Sigmoid colon (tissue), 6 donors: ENCODE measurements at regions not wholly inside any gene's neighbourhood (a gene's known extent, or its start where the extent isn't known, plus 50 kb on each side); places are given as distances from the start of the nearest gene placed in this dataset.

Experiments
- DNase-seq: peaks from one replicate; pipeline ENCODE4 v3.0.0-alpha.2; 2019
- H3K27ac ChIP-seq, 4 donors: fragments of 200-600 bp; sonication (generic); one replicate each; pipeline ENCODE4 v1.5.1; 2016 to 2019; ENCODE audit warnings: mild to moderate bottlenecking in 1 of 4
- H3K27me3 ChIP-seq, 3 donors: fragments of 200-600 bp; sonication (generic); one replicate each; pipeline ENCODE4 v1.5.1; 2019; ENCODE audit warnings: mild to moderate bottlenecking in 1 of 3
- H3K36me3 ChIP-seq, 4 donors: fragments of 200-600 bp; sonication (generic); one replicate each; pipeline ENCODE4 v1.5.1; 2016 to 2019
- H3K4me1 ChIP-seq, 4 donors: fragments of 200-600 bp; sonication (generic); one replicate each; pipeline ENCODE4 v1.5.1; 2017 to 2019
- H3K4me3 ChIP-seq, 4 donors: fragments of 200-600 bp; sonication (generic); one replicate each; pipeline ENCODE4 v1.5.1; 2017 to 2019; ENCODE audit warnings: mild to moderate bottlenecking in 2 of 4, moderate library complexity in 1 of 4
- H3K9me3 ChIP-seq, 4 donors: fragments of 200-600 bp in 3 of 4; sonication (generic) in 3 of 4; one replicate each; pipeline versions ENCODE4 v1.5.1 to v1.6.1; 2013 to 2019
- CTCF ChIP-seq, 4 experiments: fragments of 450-650 bp in 3 of 4; fragments of 200-600 bp in 1 of 4; IDR thresholded peaks; one replicate each; pipeline ENCODE4 v1.5.1; 2016 to 2019; ENCODE audit warnings: antibody characterized with exemption in 4 of 4, mild to moderate bottlenecking in 3 of 4, moderate library complexity in 2 of 4
- EP300 ChIP-seq, 4 donors: sonication (generic); formaldehyde crosslinking; IDR thresholded peaks; one replicate each; pipeline ENCODE4 v1.6.1; 2017; ENCODE audit warnings: antibody characterized with exemption in 4 of 4
- POLR2A ChIP-seq, 2 donors: fragments of 450-650 bp; IDR thresholded peaks; one replicate each; pipeline ENCODE4 v1.6.1; 2016; ENCODE audit warnings: antibody characterized with exemption in 2 of 2, mild to moderate bottlenecking in 2 of 2, moderate library complexity in 2 of 2
- POLR2AphosphoS5 ChIP-seq, 4 donors: sonication (generic); formaldehyde crosslinking; IDR thresholded peaks; one replicate each; pipeline ENCODE4 v1.6.1; 2017; ENCODE audit warnings: antibody characterized with exemption in 4 of 4
- WGBS, 2 donors: extraction: QIAGEN DNeasy Blood & Tissue Kit; methylation state at CpG; one replicate each; pipeline ENCODE4 v1.1.7; 2013; 5-methylcytosine and 5-hydroxymethylcytosine counted together
- intact Hi-C: fragments of 100-400 bp; cut with DNase I; formaldehyde crosslinking; loops from one replicate; pipeline ENCODE4 v1.15.1; 2023
- donor health status: healthy with polysubstance abuse.
- donor health status: healthy.

- intact Hi-C loops, result no loop called here
- no peak for DNase-seq
- Histone ChIP-seq H3K4me3 (no peak overlapping the region), H3K27ac (no peak overlapping the region), H3K4me1 (no peaks in the 10 kb centered on the region), H3K36me3 (no peaks in the 10 kb centered on the region), H3K9me3 (no peaks in the 10 kb centered on the region), H3K27me3 (no peaks in the 10 kb centered on the region)
- 77 to 80% methylated on average over 2 of the region's 2 CpGs for WGBS, 2 donors
- no peak for TF ChIP-seq EP300 (IDR thresholded peaks at IDR 0.05)
- TF ChIP-seq POLR2AphosphoS5 (IDR thresholded peaks at IDR 0.05), result no peak
- TF ChIP-seq CTCF (IDR thresholded peaks at IDR 0.05), result no peak
- TF ChIP-seq POLR2A (IDR thresholded peaks at IDR 0.05), result no peak
Measured at GRCh38 chr3:94195381-94195780, 132.5 kb downstream of the NSUN3 start.

GRCh38 chr3:94206291-94206690 is 143.4 kb downstream of the NSUN3 start:
- no peak for TF ChIP-seq EP300 (IDR thresholded peaks at IDR 0.05)
- no peak for TF ChIP-seq POLR2A (IDR thresholded peaks at IDR 0.05)
- no peak for TF ChIP-seq POLR2AphosphoS5 (IDR thresholded peaks at IDR 0.05)
- no peak for TF ChIP-seq CTCF (IDR thresholded peaks at IDR 0.05)
- no peak for DNase-seq
- Histone ChIP-seq H3K9me3 (no peaks in the 10 kb centered on the region), H3K36me3 (no peaks in the 10 kb centered on the region), H3K27me3 (no peaks in the 10 kb centered on the region), H3K4me1 (no peaks in the 10 kb centered on the region), H3K4me3 (no peak overlapping the region), H3K27ac (no peak overlapping the region)
- WGBS, 2 donors, result 85 to 94% methylated on average over 2 of the region's 2 CpGs
- intact Hi-C loops, result no loop called here

GRCh38 chr3:94210256-94210655 is 147.4 kb downstream of the NSUN3 start:
- H3K36me3 ChIP-seq, result no peaks in the 10 kb centered on the region
- TF ChIP-seq EP300 (IDR thresholded peaks at IDR 0.05) (no peak), CTCF (IDR thresholded peaks at IDR 0.05) (no peak), POLR2AphosphoS5 (IDR thresholded peaks at IDR 0.05) (no peak), POLR2A (IDR thresholded peaks at IDR 0.05) (no peak)
- 89 to 93% methylated on average over 1 of the region's 1 CpG for whole genome bisulfite sequencing, 2 donors
- H3K27me3 ChIP-seq, result no peaks in the 10 kb centered on the region
- H3K4me3 ChIP-seq, result no peak overlapping the region
- no peaks in the 10 kb centered on the region for H3K9me3 ChIP-seq
- no peak overlapping the region for H3K27ac ChIP-seq
- intact Hi-C loops, result no loop called here
- no peak for DNase-seq
- H3K4me1 ChIP-seq, result no peaks in the 10 kb centered on the region

GRCh38 chr3:94217406-94217805 is 154.5 kb downstream of the NSUN3 start:
- 76 to 79% methylated on average over 4 of the region's 4 CpGs for WGBS, 2 donors
- TF ChIP-seq CTCF (IDR thresholded peaks at IDR 0.05) (no peak), POLR2AphosphoS5 (IDR thresholded peaks at IDR 0.05) (no peak), POLR2A (IDR thresholded peaks at IDR 0.05) (no peak), EP300 (IDR thresholded peaks at IDR 0.05) (no peak)

GRCh38 chr3:94220426-94220825 is 157.6 kb downstream of the NSUN3 start:
- H3K27ac ChIP-seq, result no peak overlapping the region
- WGBS, 2 donors, result 77 to 93% methylated on average over 2 of the region's 2 CpGs
- H3K9me3 ChIP-seq, result no peaks in the 10 kb centered on the region
- intact Hi-C loops, result no loop called here
- TF ChIP-seq POLR2A (IDR thresholded peaks at IDR 0.05), result no peak
- TF ChIP-seq POLR2AphosphoS5 (IDR thresholded peaks at IDR 0.05), result no peak
- H3K36me3 ChIP-seq, result no peaks in the 10 kb centered on the region
- no peaks in the 10 kb centered on the region for H3K27me3 ChIP-seq
- peaks cover 0 to 6% (median 4%) of the 10 kb centered on the region in 4 donors for H3K4me1 ChIP-seq
- no peak overlapping the region for H3K4me3 ChIP-seq
- DNase-seq, result no peak

More at GRCh38 chr3:94217406-94217805, 154.5 kb downstream of the NSUN3 start:
- no peaks in the 10 kb centered on the region for H3K36me3 ChIP-seq
- DNase-seq, result no peak
- H3K4me1 ChIP-seq, result no peaks in the 10 kb centered on the region
- intact Hi-C loops, result no loop called here
- no peaks in the 10 kb centered on the region for H3K27me3 ChIP-seq
- no peak overlapping the region for H3K27ac ChIP-seq
- no peaks in the 10 kb centered on the region for H3K9me3 ChIP-seq
- H3K4me3 ChIP-seq, result no peak overlapping the region
